ENCODE measurements at regions not wholly inside any gene's neighbourhood (a gene's known extent, or its start where the extent isn't known, plus 50 kb on each side); places are given as distances from the start of the nearest gene placed in this dataset.
"Not testable (repeated sequence)": the region's sequence is repeated elsewhere in the genome, so short reads cannot be mapped to it uniquely, and the experiment has no call there.

GRCh38 chr2:180257247-180257646 is 250.2 kb upstream of the CWC22 start:
- TF ChIP-seq, protein P1, sequence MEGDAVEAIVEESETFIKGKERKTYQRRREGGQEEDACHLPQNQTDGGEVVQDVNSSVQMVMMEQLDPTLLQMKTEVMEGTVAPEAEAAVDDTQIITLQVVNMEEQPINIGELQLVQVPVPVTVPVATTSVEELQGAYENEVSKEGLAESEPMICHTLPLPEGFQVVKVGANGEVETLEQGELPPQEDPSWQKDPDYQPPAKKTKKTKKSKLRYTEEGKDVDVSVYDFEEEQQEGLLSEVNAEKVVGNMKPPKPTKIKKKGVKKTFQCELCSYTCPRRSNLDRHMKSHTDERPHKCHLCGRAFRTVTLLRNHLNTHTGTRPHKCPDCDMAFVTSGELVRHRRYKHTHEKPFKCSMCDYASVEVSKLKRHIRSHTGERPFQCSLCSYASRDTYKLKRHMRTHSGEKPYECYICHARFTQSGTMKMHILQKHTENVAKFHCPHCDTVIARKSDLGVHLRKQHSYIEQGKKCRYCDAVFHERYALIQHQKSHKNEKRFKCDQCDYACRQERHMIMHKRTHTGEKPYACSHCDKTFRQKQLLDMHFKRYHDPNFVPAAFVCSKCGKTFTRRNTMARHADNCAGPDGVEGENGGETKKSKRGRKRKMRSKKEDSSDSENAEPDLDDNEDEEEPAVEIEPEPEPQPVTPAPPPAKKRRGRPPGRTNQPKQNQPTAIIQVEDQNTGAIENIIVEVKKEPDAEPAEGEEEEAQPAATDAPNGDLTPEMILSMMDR (IDR thresholded peaks at IDR 0.05; ENCODE audit: insufficient read depth, low read depth, low read length), result no peak
- H3K4me3 ChIP-seq (ENCODE audit: low read depth, low read length), result no peak overlapping the region
- no peak for DNase-seq (ENCODE audit: low read depth)

GRCh38 chr2:180255981-180256380 is 248.9 kb upstream of the CWC22 start:
- no peak for DNase-seq (ENCODE audit: low read depth)
- TF ChIP-seq, protein P1 (IDR thresholded peaks at IDR 0.05; ENCODE audit: insufficient read depth, low read depth, low read length), result no peak
- H3K4me3 ChIP-seq (ENCODE audit: low read depth, low read length), result no peak overlapping the region

- TF ChIP-seq, protein P1 (IDR thresholded peaks at IDR 0.05; ENCODE audit: insufficient read depth, low read depth, low read length), result no peak
- H3K4me3 ChIP-seq (ENCODE audit: low read depth, low read length), result no peak overlapping the region
- no peak for DNase-seq (ENCODE audit: low read depth)
These were observed 247.8 kb upstream of the CWC22 start for GRCh38 chr2:180254872-180255271.

DNA sequence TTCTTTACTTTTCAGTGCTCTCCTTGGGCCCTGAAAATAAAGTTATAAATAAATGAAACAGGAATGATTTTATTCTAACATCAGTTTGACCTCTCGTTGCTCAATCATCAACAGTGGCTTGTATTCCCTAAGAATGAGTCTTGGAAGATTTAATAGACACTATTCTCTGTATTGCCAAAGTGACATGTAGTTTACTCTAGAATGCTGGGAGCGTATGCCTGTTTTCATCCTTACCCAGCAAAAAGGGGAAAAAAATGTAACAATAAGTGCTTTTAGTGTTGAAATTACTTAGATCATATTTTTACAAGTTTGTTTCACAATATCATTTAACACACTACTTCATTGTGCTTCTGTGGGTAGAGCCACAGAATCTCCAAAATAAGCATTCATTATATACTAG is 240.6 kb upstream of the CWC22 start:
- H3K4me3 ChIP-seq (ENCODE audit: low read depth, low read length), result no peak overlapping the region
- TF ChIP-seq, protein P1 (IDR thresholded peaks at IDR 0.05; ENCODE audit: insufficient read depth, low read depth, low read length), result no peak
- DNase-seq (ENCODE audit: low read depth), result no peak

DNA sequence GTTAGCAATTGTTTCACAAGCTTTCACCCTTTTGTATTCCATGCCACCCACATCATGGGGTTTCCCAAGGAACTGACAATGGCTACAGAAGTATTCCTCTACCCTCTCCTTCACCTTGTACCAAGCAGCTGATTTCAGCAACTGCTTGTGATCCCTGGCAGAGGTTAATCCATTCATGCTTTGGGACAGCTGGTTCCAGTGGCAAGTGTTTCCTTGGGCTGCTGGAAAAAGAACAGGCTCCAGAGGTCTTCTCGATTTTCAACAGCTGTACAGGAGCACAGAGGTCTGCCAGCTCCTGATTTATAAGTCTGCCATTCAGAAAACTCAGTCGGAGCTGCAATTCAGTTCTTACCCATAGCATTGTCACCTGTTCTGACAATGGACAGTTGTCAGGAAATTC is 239.2 kb upstream of the CWC22 start:
- DNase-seq (ENCODE audit: low read depth), result no peak
- no peak overlapping the region for H3K4me3 ChIP-seq (ENCODE audit: low read depth, low read length)
- TF ChIP-seq, protein P1 (IDR thresholded peaks at IDR 0.05; ENCODE audit: insufficient read depth, low read depth, low read length), result no peak

DNA sequence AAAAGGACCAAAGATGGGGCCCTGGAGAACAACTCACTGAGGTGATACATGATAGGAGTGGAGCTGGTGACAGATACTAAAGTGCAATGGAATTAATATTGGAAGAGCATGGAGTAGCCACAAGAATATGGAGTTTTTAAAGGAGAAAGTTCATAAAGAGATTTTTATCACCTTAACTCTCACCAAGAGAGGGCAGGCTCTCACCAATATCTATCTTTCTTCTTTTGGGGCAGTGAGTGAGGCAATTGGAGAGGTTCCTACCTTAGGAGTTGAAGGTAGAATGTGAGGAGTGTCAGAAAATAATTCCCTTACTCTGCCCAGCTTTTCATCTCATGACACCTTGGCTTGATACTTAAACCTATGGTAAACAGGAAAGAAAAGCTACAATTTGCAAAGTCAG is 233.7 kb upstream of the CWC22 start:
- TF ChIP-seq, protein P1 (IDR thresholded peaks at IDR 0.05; ENCODE audit: insufficient read depth, low read depth, low read length), result peak; percentile 35
- no peak overlapping the region for H3K4me3 ChIP-seq (ENCODE audit: low read depth, low read length)
- DNase-seq (ENCODE audit: low read depth), result peak; percentile 18

- H3K4me3 ChIP-seq (ENCODE audit: low read depth, low read length), result no peak overlapping the region
- DNase-seq (ENCODE audit: low read depth), result no peak
- TF ChIP-seq, protein P1 (IDR thresholded peaks at IDR 0.05; ENCODE audit: insufficient read depth, low read depth, low read length), result no peak
These were observed 231.6 kb upstream of the CWC22 start for GRCh38 chr2:180238729-180239128.

GRCh38 chr2:180236061-180236460 is 229.0 kb upstream of the CWC22 start:
- DNase-seq (ENCODE audit: low read depth), result not testable (repeated sequence)

DNA sequence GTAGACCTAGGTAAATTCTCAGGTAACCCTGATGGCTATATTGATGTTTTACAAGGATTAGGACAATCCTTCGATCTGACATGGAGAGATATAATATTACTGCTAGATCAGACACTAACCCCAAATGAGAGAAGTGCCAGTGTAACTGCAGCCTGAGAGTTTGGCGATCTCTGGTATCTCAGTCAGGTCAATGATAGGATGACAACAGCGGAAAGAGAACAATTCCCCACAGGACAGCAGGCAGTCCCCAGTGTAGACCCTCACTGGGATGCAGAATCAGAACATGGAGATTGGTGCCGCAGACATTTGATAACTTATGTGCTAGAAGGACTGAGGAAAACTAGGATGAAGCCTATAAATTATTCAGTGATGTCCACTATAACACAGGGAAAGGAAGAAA is 228.4 kb upstream of the CWC22 start:
- not testable (repeated sequence) for DNase-seq (ENCODE audit: low read depth); H3K4me3 ChIP-seq (ENCODE audit: low read depth, low read length)

More at GRCh38 chr2:180236061-180236460, 229.0 kb upstream of the CWC22 start:
- not testable (repeated sequence) for H3K4me3 ChIP-seq (ENCODE audit: low read depth, low read length)

- DNase-seq (ENCODE audit: low read depth); H3K4me3 ChIP-seq (ENCODE audit: low read depth, low read length): not testable (repeated sequence)
These were observed 227.9 kb upstream of the CWC22 start for GRCh38 chr2:180234991-180235390.
